LNCAP (cell line): ENCODE measurements at regions not wholly inside any gene's neighbourhood (a gene's known extent, or its start where the extent isn't known, plus 50 kb on each side); places are given as distances from the start of the nearest gene placed in this dataset.

Experiments
- TF ChIP-seq, protein P1 (sequence below): fragments of 450-650 bp; IDR thresholded peaks from 2 replicates; pipeline ENCODE4 v1.5.1; 2017; ENCODE audit warnings: mild to moderate bottlenecking

DNA sequence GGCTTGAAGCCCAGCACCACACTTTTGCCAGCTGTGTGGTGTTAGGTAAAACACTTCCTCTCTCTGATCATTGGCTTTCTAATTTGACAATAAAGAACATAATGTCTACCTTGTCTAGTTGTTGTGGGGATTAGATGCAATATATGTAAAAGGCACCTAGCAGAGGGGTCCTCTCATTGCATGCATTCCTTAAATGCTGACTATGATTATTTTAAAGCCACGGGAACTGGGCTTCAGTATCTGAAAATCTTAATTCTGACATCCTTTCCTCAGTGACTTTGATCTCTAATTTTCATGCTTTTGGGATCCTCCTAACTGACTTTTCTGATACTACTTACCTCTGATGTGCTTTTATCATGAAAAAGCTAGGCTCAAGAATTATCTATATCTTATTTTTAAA lies 596.3 kb downstream of the TAFA4 start:
- TF ChIP-seq, protein P1, sequence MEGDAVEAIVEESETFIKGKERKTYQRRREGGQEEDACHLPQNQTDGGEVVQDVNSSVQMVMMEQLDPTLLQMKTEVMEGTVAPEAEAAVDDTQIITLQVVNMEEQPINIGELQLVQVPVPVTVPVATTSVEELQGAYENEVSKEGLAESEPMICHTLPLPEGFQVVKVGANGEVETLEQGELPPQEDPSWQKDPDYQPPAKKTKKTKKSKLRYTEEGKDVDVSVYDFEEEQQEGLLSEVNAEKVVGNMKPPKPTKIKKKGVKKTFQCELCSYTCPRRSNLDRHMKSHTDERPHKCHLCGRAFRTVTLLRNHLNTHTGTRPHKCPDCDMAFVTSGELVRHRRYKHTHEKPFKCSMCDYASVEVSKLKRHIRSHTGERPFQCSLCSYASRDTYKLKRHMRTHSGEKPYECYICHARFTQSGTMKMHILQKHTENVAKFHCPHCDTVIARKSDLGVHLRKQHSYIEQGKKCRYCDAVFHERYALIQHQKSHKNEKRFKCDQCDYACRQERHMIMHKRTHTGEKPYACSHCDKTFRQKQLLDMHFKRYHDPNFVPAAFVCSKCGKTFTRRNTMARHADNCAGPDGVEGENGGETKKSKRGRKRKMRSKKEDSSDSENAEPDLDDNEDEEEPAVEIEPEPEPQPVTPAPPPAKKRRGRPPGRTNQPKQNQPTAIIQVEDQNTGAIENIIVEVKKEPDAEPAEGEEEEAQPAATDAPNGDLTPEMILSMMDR, result no peak

DNA sequence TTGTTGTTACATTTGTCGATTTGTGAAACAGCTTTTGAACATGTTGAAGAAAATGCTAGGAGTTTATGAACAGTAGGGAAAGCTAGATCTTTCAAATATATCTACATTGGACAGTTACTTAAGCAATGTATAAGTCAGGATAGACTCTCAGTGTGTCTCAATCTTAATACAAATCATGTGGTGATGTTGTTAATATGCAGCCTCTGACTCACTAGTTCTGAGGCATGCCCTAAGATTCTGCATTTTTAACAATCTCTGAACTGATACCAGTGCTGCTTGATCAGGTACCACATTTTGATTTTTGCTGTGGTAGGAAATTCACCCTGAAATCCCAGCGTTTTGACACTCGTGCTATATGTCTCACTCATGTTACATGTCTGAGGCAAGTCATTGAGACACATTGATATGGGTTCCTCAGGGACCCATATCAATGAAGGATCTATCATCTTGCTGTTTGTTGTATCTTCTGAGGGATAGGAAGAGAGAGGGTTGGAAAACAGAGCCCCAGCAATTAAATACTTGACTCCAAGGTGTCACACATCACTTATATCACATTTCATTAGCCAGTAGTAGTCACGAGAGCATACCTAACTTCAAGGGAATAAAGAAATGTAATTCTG lies 597.9 kb downstream of the TAFA4 start:
- TF ChIP-seq, protein P1, result no peak

DNA sequence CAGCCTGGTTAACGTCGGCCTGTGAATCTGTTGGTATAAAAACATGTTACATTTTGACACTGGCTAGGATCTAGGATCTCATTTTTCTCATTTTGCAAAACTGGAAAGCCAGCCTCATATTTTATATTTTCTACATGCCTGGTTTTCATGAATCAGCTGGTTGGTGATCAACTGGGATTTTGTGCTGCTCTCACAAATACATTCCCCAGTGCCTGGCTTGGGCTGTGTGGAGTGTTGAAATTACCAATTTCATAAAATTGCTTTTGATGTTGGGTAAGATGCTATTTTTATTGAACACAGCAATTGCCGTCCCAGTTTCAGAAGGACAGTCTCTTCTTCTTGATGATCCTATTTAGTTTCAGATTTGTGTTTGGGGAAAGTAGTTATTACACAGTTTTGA lies 604.3 kb downstream of the TAFA4 start:
- TF ChIP-seq, protein P1, result no peak

GRCh38 chr3:68315964-68316363 lies 616.4 kb downstream of the TAFA4 start:
- TF ChIP-seq, protein P1, result no peak

DNA sequence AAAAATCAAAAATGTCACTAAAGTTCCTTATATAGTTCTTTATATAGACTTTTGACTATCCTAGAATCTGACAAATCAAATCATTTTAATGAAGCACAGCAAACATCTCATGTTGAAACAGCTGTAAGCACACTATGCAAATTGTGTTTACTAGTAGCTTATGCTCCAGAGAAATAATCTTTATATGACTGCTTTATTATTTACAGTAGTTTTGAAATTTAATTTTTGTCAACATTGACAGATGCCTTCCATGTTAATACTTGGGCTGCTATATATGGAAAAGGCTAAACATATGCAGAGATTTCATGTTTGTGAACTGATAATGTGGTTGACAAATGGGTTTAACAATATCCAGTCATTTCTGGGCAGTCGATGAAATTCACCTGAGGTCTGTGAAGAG lies 616.8 kb downstream of the TAFA4 start:
- TF ChIP-seq, protein P1, result no peak

- TF ChIP-seq, protein P1, result no peak
Observed at GRCh38 chr3:68306571-68306970, 625.8 kb downstream of the TAFA4 start.

DNA sequence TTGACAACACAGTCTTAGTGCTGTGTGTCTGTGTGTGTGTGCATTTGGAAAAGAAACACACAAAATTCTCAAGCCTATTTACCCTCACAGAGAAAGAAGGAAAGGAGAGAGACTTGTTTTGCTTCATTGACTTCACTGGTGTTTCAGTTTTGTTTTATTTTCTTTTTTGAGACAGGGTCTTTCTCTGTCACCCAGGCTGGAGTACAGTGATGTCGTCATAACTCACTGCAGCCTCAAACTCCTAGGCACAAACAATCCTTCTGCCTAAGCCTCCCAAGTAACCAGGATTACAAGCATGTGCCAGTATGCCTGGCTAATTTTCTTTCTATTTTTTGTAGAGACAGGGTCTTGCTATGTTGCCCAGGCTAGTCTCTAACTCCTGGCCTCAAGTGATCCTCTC lies 636.9 kb downstream of the TAFA4 start:
- TF ChIP-seq, protein P1, result no peak

GRCh38 chr3:68290333-68290732 lies 635.9 kb upstream of the SUCLG2 start:
- TF ChIP-seq, protein P1, result no peak
